ENCODE measurements at regions not wholly inside any gene's neighbourhood (a gene's known extent, or its start where the extent isn't known, plus 50 kb on each side); places are given as distances from the start of the nearest gene placed in this dataset.

DNA sequence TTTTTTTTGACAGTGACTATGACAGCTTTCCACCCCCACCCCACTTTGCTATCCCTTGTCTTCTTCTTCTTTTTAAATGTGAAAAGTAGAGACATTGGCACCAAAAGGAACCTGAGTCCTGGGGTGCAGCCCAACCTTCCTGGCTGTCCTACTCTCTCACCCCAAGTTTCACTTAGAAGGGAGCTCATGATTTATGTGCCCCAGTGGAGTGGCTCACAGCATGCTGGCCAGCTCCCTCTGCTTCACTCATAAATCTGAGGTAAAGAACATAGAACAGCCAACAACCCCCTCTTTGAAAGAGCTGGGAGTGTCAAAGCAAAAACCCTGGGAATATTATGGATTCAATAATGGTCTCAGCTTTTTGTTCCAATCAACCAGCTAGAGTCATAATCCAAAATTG, 196.3 kb upstream of the DAPK1 start:
- no peak for TF ChIP-seq CTCF (conservative IDR thresholded peaks at IDR 0.05; ENCODE audit: low read depth, low read length)
- no peak for DNase-seq (ENCODE audit: low read depth)

GRCh38 chr9:87305151-87305550, 192.5 kb upstream of the DAPK1 start:
- no peak for TF ChIP-seq CTCF (conservative IDR thresholded peaks at IDR 0.05; ENCODE audit: low read depth, low read length)

More for the DNA sequence above, 196.3 kb upstream of the DAPK1 start:
- no peak overlapping the region for H3K4me3 ChIP-seq (ENCODE audit: low read depth, low read length)

DNA sequence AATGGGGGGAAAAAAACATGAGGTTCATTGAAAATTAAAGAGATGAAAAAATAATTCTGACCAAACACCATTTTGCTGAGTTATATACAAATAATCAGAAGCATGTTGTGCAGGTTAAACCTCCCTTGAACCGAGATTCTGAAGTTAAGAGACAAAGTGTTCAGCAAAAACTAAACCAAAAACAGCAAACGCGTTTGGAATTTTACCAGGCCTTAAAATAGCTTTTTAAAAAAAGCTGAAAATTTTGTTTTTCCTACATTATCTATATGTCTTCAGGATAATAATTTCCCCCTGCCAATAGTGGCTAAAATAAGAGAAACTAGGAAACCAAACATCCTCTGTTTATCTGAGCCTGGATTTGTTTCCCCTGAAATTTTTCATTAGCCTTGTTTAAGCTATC, 191.7 kb upstream of the DAPK1 start:
- no peak overlapping the region for H3K4me3 ChIP-seq (ENCODE audit: low read depth, low read length)
- no peak for DNase-seq (ENCODE audit: low read depth)
- TF ChIP-seq CTCF (conservative IDR thresholded peaks at IDR 0.05; ENCODE audit: low read depth, low read length), result no peak

More at GRCh38 chr9:87305151-87305550, 192.5 kb upstream of the DAPK1 start:
- H3K4me3 ChIP-seq (ENCODE audit: low read depth, low read length), result no peak overlapping the region
- DNase-seq (ENCODE audit: low read depth), result no peak

DNA sequence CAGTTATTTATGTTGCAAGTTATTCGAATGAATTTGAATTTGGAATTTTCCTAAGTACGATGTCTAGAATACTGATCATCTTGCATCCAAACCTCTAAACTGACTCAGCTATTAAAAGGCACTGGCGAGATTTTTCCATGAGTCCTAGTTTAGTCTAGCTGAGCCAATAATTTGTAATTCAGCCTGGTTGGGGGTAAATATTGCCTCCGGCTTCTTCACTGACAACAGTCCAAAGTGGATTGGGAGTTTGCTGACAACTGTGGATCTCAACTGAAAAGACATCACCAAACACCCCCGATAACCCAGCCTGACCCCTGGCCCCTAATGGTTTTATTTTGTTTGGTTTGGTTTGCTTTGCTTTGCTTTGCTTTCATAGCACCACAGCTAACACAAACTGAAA, 189.8 kb upstream of the DAPK1 start:
- no peak for TF ChIP-seq CTCF (conservative IDR thresholded peaks at IDR 0.05; ENCODE audit: low read depth, low read length)
- DNase-seq (ENCODE audit: low read depth), result no peak
- no peak overlapping the region for H3K4me3 ChIP-seq (ENCODE audit: low read depth, low read length)

DNA sequence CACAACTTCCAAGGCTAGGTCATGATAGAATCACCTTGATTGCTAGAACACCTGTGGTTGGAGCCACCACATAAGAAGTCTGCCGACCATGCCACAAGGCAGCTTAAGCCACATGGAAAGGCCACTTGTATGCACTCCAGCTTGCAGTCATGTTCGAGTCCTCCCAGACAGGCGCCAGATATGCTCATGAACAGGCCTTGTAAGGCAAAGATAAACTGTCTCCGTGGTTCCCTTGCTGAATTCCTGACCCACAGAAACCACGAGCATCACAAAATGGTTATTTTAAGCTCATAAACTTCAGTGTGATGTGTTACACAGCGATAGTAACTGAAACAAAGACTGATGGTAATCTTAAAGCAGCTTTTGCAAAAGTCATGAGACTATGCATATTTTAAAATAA, 188.4 kb upstream of the DAPK1 start:
- DNase-seq (ENCODE audit: low read depth), result peak; percentile 50
- TF ChIP-seq CTCF (conservative IDR thresholded peaks at IDR 0.05; ENCODE audit: low read depth, low read length), result no peak
- no peak overlapping the region for H3K4me3 ChIP-seq (ENCODE audit: low read depth, low read length)

DNA sequence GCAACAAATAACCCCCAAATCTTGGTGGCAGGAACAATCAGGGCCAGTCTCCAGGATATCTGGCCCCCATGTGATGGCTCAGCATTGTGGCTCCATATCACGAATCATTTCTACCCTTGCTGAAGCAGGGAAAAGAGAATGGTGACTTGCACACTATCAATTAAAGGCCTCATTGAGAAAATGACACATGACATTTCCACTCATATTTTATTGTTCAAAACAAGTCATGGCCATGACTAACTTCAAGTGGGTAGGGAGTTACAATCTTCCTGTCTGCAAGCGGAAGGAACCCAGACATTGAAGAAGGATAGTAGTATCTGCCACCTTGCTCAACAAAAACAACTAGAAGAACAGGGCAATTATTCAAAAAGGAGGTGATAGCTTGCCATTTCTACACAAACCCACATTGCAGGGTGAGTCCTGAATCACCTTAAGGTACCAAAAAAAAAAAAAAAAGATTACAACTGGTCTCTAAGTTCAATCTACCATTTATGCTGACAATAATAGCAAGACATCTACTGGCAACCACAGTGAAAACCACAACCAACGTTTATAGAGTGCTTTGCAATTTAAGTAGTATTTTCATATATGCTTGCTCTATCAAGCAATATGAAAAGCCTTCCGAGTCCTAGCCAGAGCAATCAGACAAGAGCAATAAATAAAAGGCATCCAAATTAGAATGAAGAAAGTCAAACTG, 186.7 kb upstream of the DAPK1 start:
- DNase-seq (ENCODE audit: low read depth), result no peak
- no peak overlapping the region for H3K4me3 ChIP-seq (ENCODE audit: low read depth, low read length)

More for the DNA sequence above, 186.7 kb upstream of the DAPK1 start:
- TF ChIP-seq CTCF (conservative IDR thresholded peaks at IDR 0.05; ENCODE audit: low read depth, low read length), result no peak

All from choroid plexus epithelial cell (primary cell).